Coronary artery (tissue), 2 donors: ENCODE measurements at regions not wholly inside any gene's neighbourhood (a gene's known extent, or its start where the extent isn't known, plus 50 kb on each side); places are given as distances from the start of the nearest gene placed in this dataset.

Experiments used
- DNase-seq: peaks from one replicate; pipeline ENCODE4 v3.0.0-alpha.2; 2017; ENCODE audit warnings: low spot score
- H3K27ac ChIP-seq, 2 donors: fragments of 200-600 bp; sonication (generic); one replicate each; pipeline ENCODE4 v1.5.1; 2016 to 2019
- H3K4me3 ChIP-seq: fragments of 200-600 bp; sonication (generic); 2 replicates; pipeline ENCODE4 v1.5.1; 2016; ENCODE audit warnings: mild to moderate bottlenecking, moderate library complexity
- TF ChIP-seq, protein P1 (sequence below): fragments of 200-600 bp; sonication (generic); IDR thresholded peaks from one replicate; pipeline ENCODE4 v1.5.1; 2019; ENCODE audit warnings: antibody characterized with exemption

DNA sequence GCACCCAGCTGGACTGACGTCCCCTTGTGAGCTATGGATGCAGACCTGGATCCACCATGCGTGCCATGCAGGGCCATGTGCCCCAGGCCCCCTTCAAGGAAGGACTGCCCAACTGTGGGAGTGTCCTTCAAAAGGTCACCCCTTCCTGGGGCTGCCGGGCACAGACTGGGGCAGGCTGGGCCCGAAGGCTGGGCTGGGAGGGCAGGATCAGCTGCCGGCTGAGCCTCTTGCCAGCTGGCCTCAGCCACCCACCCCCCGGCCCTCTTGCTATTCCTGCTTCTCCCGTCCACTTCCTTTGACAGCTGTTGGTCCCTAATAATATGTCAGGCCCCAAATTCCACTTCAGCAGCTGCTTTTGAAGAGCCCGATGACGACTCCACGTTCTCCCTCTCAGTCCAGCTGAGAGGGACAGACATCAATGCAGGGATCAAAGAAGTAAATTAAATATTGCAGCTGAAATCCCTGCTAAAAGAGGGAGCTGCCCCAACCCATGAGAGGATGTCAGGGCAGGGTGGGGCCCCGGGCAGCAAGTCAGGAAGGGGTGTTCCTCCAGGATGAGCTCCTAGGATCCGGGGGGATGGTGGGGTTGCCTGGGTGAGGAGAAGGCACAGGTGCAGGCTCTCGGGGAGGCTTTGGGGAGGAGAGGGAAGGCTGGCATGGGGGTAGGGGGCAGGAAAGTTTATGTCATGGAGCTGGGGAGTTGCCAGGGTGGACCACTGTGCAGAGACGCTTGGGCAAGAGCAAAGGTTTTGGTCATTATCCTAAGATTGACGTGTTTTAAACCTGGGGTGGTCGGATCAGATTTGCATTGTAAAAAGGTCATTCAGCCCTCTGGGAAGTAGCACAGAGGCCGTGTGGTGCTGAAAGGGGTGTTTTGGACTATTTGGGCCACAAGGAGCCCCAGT lies 185.0 kb downstream of the ANKRD60 start:
- no peak for DNase-seq
- TF ChIP-seq, protein P1, sequence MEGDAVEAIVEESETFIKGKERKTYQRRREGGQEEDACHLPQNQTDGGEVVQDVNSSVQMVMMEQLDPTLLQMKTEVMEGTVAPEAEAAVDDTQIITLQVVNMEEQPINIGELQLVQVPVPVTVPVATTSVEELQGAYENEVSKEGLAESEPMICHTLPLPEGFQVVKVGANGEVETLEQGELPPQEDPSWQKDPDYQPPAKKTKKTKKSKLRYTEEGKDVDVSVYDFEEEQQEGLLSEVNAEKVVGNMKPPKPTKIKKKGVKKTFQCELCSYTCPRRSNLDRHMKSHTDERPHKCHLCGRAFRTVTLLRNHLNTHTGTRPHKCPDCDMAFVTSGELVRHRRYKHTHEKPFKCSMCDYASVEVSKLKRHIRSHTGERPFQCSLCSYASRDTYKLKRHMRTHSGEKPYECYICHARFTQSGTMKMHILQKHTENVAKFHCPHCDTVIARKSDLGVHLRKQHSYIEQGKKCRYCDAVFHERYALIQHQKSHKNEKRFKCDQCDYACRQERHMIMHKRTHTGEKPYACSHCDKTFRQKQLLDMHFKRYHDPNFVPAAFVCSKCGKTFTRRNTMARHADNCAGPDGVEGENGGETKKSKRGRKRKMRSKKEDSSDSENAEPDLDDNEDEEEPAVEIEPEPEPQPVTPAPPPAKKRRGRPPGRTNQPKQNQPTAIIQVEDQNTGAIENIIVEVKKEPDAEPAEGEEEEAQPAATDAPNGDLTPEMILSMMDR = no peak
- Histone ChIP-seq H3K4me3 (no peak overlapping the region), H3K27ac (no peak overlapping the region)

DNA sequence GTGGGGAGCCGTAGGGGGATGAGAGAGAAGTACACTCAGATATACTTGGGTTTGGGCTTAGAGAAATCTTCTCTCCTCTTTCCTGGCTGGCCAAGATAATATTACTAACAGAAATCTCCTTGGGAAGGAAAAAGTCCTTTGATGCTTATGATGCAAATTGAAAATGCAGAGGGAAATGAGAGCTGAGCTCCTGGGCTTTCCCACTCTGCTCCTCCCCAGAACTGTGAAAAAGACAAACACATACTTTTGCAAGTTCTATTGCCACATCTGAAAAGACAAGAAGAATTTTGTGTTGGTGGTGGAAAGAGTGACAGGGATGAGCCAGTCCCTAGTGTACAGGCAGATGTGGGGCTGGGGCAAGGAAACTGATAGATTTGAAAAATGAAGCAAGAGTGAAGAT lies 185.9 kb downstream of the ANKRD60 start:
- H3K4me3 ChIP-seq = no peak overlapping the region
- H3K27ac ChIP-seq = no peak overlapping the region
- DNase-seq = no peak
- TF ChIP-seq, protein P1 = no peak

DNA sequence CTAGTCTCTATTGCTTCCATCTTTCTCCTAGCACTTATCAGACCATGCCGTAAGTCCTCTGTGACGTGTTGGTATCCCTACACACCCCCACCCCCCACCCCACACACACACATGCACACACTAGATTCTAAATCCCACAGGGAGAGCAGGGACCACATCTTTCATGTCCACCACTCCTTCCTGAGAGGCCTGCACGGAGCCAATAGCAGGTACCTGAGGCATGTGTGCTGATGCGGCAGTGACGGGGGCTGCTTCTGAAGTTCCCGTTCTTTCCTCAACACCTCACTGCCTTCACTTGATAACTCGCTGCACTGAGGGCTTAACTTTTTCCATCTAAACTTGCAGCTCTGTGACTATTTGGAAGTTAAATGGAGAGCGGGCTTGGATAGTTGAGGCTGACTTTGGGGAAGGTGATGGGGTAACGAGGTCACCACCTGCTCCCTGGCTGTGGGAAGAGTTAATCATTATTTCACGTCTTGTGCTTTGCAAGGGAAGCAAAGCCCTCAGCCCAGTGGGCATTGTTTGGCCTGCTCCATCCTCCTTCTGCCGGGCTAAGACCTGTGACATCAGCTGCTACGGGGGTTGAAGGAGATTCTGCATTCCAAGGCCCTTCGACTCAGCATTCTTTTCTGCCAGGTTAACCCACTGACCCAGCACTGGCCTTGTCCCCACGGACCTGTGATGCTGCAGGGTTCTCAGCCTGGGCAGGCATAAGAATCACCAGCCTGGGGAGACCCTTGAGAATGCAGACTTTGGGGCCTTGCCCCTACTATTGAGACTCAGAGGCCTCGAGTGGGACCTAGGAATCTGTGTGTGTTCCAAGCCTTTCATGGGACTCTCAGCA lies 187.8 kb downstream of the ANKRD60 start:
- TF ChIP-seq, protein P1 = no peak
- Histone ChIP-seq H3K27ac (no peak overlapping the region), H3K4me3 (no peak overlapping the region)
- no peak for DNase-seq

DNA sequence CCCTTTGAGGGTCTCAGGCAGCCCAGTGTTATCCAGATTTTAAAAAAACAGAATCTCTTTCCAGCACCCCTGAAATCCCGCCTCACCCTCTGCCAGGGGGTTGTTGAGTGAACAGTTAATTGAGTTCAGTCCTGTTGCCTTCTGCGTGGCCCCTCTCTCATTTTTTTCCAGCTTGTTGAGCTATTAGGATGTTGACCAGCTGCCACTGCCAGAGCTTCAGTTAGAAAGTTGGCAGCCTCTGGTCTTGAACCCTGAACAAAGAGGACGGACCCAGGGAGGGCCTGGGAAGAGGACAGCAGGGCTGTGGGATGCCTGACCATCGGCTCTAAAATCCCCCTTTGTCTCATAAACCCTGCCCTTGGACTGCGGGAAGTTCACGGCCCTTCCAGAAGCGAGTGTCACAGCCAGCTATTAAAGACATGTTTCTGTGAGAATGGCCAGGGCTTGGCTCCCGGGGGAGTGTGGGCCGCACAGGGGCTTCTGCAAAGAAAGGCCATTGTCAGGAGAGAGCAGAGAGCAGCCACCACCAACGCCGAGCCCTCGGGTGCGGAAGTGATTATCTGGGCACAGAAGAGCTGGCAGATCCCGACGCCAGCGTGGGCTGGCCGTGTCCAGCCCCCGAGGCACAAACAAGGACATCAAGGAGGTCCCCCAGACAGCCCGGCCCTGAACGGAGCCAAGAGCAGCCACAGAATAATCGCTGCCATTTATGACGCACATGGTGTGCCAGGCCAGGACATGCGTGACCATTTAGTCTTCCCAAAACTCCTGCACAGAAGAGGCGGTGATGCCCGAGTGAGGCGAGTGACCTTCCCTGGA lies 189.0 kb downstream of the ANKRD60 start:
- H3K27ac ChIP-seq = no peak overlapping the region
- no peak overlapping the region for H3K4me3 ChIP-seq
- TF ChIP-seq, protein P1 = no peak
- DNase-seq = no peak

DNA sequence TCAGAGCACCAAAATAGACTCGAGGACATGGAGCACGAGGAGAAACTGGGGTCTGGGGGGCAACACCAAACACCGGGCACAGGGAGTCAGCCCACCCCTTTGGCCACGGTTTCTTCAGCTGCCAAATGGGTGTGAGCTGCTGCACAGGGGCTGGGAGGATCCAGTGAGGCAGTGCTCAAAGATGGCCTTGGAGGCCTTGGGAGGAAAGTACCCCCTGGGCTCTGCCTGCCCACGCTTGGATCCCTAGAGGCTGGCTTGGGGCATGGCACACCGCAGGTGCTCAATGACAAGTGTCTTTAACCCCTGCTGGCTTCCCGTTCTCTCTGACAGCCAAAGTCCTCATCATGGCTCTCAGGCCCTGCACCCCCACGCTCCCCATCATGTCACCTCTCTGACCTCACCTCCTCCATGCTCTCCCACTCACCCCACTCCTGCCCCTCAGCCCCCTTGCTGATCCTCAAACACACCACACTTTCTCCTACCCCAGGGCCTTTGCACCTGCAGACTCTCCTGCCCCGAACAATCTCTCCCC lies 190.3 kb downstream of the ANKRD60 start:
- DNase-seq = no peak
- H3K4me3 ChIP-seq = no peak overlapping the region
- TF ChIP-seq, protein P1 = no peak
- H3K27ac ChIP-seq = no peak overlapping the region

DNA sequence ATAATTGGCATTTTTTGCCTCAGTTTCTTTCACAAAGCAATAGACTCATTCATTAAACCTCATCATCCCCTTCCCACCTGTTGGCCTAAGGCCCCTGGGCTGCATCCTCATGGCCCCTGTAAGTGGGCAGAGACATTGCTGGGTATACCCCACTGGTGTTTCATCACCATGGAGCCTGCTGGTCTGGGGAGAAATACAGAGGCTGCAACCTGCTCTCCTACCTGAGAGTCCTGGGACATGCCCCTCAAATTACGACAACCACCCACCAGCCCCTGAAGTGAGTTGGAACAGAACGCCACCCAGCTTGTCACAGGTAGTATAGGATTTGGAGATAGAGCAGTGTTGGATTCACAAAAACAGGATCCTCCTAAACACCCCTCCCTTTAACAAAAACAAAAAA lies 190.8 kb downstream of the ANKRD60 start:
- H3K27ac ChIP-seq = no peak overlapping the region
- H3K4me3 ChIP-seq = no peak overlapping the region
- TF ChIP-seq, protein P1 = no peak
- no peak for DNase-seq
